Activated naive CD8-positive, alpha-beta T cell (primary cell): ENCODE measurements at regions not wholly inside any gene's neighbourhood (a gene's known extent, or its start where the extent isn't known, plus 50 kb on each side); places are given as distances from the start of the nearest gene placed in this dataset.
"Not testable (repeated sequence)": the region's sequence is repeated elsewhere in the genome, so short reads cannot be mapped to it uniquely, and the experiment has no call there.

Experiments used
- H3K27ac Mint-ChIP-seq: one replicate; pipeline ENCODE4 v1.8.0; 2021; ENCODE audit warnings: mixed read lengths
- H3K27me3 Mint-ChIP-seq: one replicate; pipeline ENCODE4 v1.8.0; 2021; ENCODE audit warnings: mixed read lengths
- H3K36me3 Mint-ChIP-seq: one replicate; pipeline ENCODE4 v1.8.0; 2021; ENCODE audit warnings: mixed read lengths
- H3K4me1 Mint-ChIP-seq: one replicate; pipeline ENCODE4 v1.8.0; 2021; ENCODE audit warnings: low read depth, mixed read lengths
- H3K4me3 Mint-ChIP-seq: one replicate; pipeline ENCODE4 v1.8.0; 2021; ENCODE audit warnings: mild to moderate bottlenecking, mixed read lengths
- H3K9me3 Mint-ChIP-seq: one replicate; pipeline ENCODE4 v1.8.0; 2021; ENCODE audit warnings: low read depth, mixed read lengths

DNA sequence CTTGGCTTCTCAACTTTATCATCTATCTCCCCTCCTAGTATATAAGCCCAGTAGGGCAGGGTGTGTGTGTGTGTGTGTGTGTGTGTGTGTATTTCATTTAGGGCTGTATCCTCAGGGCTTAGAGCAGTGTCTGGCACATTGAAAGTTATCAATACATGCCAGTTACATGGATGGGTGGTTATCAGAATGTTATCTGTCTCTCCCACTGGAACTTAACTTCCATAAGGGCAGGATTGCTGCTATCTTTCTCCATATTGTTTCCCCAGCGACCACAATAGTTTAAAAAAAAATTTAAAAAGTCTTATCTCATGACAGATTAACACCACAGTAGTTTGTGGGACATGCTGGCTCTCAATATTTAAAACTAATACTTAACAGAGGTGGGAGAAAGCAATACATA lies 488.9 kb downstream of the PLCL1 start:
- no peaks in the 10 kb centered on the region for H3K36me3 Mint-ChIP-seq
- peaks cover 5% of the 10 kb centered on the region for H3K27me3 Mint-ChIP-seq
- no peaks in the 10 kb centered on the region for H3K9me3 Mint-ChIP-seq
- no peak overlapping the region for H3K4me3 Mint-ChIP-seq
- peaks cover 3% of the 10 kb centered on the region for H3K4me1 Mint-ChIP-seq
- H3K27ac Mint-ChIP-seq: no peak overlapping the region

DNA sequence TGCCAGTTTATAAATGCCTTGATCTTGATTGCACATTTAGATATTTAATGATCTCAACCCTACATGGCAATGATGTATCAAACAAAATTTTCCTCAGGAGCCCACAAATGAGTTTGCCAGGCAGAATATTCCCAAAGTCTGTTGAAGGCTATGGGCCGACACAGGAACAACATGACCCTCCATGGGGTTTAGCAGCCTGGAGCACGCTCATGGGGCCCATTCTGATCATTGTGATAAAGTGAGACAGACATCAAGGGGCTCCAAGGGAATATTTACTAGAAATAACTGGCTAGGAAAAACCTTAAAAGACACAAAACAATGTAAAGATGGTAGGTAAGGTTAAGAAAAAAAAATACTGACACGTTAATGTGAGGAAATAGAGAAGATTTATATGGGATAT lies 485.4 kb downstream of the PLCL1 start:
- H3K27ac Mint-ChIP-seq: no peak overlapping the region
- H3K27me3 Mint-ChIP-seq: peaks cover 3% of the 10 kb centered on the region
- H3K36me3 Mint-ChIP-seq: no peaks in the 10 kb centered on the region
- H3K4me3 Mint-ChIP-seq: no peak overlapping the region
- no peaks in the 10 kb centered on the region for H3K9me3 Mint-ChIP-seq
- no peaks in the 10 kb centered on the region for H3K4me1 Mint-ChIP-seq

DNA sequence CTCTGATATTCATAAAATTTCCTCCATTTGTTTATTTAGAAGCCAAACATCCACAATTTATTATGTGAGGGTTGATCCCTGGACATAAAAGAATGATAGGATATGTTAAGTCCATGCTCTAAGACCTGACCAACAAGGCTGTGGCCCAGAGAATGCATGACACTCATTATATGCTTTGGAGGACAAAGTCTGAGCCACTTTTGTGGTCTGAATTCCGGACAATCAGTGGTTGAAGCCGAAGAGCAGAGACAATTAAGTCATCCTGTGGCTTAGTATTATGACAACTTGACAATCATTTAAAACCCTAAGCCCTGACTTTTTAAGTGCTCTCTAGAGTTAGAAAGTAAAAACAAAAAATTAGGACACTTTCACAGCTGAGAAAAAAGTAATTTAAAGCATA lies 483.3 kb downstream of the PLCL1 start:
- Mint-ChIP-seq H3K9me3 (no peaks in the 10 kb centered on the region), H3K4me3 (no peak overlapping the region), H3K27me3 (peaks cover 9% of the 10 kb centered on the region), H3K27ac (no peak overlapping the region), H3K4me1 (no peaks in the 10 kb centered on the region), H3K36me3 (no peaks in the 10 kb centered on the region)

DNA sequence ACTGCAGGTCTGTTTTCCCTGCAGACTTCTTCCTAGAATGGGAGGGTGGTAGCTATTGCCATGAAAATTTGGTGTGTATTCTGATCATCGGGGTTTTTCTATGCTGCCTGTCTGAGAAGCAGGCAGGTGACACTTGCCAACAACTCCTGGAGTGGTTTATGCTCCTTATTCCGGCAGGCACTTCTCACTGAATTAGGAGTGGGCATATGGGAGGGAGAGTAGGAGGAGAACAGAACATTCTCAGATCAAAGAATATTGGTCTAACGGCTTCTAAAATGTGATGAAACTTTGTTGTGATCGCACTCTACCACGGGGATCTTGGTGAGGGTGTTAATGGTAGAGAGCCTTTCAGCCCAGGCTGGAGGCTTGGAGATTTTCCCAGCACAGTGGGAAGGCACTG lies 480.8 kb downstream of the PLCL1 start:
- Mint-ChIP-seq H3K9me3 (no peaks in the 10 kb centered on the region), H3K36me3 (no peaks in the 10 kb centered on the region), H3K4me1 (no peaks in the 10 kb centered on the region), H3K27ac (no peak overlapping the region), H3K4me3 (no peak overlapping the region), H3K27me3 (peaks cover 19% of the 10 kb centered on the region)

DNA sequence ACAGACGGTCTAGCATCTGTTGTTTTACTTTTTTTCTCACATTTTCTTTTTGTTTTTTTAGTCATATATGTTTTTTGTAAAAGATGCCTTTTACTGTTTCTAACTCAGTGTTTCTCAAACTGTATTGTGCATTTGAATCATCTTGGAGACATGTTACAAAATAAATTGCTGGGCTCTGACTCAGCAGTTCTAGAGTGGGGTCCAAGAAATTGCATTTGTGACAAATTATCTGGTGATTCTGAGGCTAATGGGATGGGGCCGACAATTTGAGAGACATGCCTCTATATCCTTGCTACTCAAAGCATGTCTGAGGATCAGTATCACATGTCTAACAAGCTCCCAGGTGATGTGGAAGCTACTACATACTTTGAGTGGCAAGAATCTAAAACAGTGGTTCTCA lies 478.8 kb downstream of the PLCL1 start:
- Mint-ChIP-seq H3K27me3 (peaks cover 16% of the 10 kb centered on the region), H3K27ac (no peak overlapping the region), H3K36me3 (no peaks in the 10 kb centered on the region), H3K4me3 (no peak overlapping the region), H3K4me1 (no peaks in the 10 kb centered on the region), H3K9me3 (no peaks in the 10 kb centered on the region)

DNA sequence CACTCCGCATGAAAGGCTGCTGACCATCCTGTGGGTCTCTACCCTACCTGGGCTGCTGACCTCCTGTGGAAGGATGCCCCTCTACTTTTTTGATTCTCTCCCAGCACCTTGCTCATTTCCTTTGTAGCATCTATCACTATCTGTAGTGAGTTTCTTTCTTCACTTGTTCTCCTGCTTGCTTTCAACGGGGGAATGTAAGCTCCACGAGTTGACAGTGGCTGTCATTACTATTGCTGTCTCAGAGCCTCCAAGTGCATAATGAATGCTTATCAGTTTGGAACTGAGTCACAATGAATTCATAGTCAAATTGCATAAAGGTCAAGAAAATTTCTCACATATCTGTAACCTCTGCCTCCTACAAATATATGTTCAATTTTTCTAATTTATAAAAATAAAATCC lies 477.7 kb downstream of the PLCL1 start:
- no peak overlapping the region for H3K4me3 Mint-ChIP-seq
- no peak overlapping the region for H3K27ac Mint-ChIP-seq
- H3K27me3 Mint-ChIP-seq: peaks cover 16% of the 10 kb centered on the region
- no peaks in the 10 kb centered on the region for H3K4me1 Mint-ChIP-seq
- H3K9me3 Mint-ChIP-seq: no peaks in the 10 kb centered on the region
- H3K36me3 Mint-ChIP-seq: no peaks in the 10 kb centered on the region

DNA sequence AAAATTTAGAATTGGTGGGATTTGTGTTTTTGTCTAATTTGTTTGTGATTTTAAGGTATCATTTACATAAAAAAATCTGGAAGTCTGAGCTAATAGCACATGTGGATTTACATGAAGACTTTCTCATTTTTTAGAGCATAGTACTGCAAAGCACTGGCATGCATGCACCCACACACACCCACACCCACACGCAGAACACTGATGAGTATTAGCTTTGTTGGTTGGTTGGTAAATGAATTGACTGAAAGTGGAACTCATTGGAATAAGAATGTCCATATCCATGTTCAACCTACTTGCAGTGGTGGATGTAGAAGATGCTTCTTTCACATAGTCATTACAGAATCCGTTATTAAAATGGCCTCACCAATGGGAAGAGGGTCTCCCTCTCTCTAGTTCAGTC lies 475.8 kb downstream of the PLCL1 start:
- Mint-ChIP-seq H3K27ac (no peak overlapping the region), H3K36me3 (no peaks in the 10 kb centered on the region), H3K9me3 (no peaks in the 10 kb centered on the region), H3K27me3 (peaks cover 16% of the 10 kb centered on the region), H3K4me1 (no peaks in the 10 kb centered on the region), H3K4me3 (no peak overlapping the region)

DNA sequence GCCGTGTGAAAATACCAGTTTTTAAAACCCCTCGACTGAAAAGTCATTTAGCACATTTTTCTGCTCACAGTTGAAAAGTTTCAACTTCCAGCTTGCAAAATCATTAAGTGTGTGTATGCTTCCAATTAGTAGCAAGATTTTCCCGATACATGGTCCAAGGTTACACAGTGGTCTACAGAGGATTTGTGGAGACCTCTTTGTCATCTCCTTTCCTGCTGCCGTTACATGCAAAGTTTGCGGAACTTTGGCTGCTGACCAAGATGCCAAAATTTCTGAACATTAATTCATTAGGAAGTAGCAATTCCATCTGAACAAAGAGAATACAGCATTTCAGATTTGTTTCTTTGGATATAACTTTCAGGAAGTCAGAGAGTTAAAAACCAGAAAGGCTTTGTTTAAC lies 474.6 kb downstream of the PLCL1 start:
- Mint-ChIP-seq H3K4me1 (no peaks in the 10 kb centered on the region), H3K27ac (no peak overlapping the region), H3K27me3 (peaks cover 16% of the 10 kb centered on the region), H3K36me3 (no peaks in the 10 kb centered on the region), H3K9me3 (no peaks in the 10 kb centered on the region), H3K4me3 (no peak overlapping the region)

DNA sequence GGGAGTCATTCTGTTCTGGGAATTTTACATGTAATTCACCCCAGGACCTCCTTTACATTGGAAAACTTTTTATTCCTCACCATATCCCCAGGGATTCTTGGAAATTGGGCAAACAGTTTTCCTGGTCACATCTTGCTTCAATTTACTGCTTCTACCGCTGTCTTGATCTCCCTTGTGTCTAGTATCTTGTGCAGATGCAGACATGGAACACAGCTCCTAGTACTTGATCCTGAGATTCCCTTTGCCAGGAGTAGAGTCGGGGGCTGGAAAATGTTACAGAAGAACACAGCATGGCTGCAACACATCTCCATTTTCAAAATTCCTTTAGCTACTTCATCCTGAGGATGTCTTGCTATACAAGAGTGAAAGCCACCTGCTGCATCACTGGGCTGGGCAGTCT lies 472.8 kb downstream of the PLCL1 start:
- Mint-ChIP-seq H3K36me3 (no peaks in the 10 kb centered on the region), H3K27me3 (peaks cover 10% of the 10 kb centered on the region), H3K4me3 (no peak overlapping the region), H3K4me1 (no peaks in the 10 kb centered on the region), H3K9me3 (no peaks in the 10 kb centered on the region), H3K27ac (no peak overlapping the region)

DNA sequence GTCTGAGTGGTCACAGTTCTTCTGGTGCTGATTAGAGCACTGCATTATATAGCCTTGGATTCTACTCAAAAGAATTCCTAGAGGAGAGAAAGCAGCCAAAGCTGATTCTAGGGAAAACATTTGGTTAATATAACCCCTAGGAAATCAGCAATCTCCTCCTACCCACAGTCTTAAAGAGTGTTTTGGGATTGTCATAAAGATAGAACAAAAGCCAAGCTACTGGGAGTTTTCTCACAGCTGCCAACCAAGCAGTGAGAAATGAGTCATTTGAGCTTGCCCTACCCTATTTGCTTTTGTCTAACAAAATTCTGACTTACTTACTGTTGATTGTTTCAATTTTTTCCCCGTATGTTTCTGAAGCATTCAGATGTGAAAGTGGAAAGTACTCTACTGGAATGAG lies 469.3 kb downstream of the PLCL1 start:
- no peak overlapping the region for H3K27ac Mint-ChIP-seq
- no peaks in the 10 kb centered on the region for H3K4me1 Mint-ChIP-seq

DNA sequence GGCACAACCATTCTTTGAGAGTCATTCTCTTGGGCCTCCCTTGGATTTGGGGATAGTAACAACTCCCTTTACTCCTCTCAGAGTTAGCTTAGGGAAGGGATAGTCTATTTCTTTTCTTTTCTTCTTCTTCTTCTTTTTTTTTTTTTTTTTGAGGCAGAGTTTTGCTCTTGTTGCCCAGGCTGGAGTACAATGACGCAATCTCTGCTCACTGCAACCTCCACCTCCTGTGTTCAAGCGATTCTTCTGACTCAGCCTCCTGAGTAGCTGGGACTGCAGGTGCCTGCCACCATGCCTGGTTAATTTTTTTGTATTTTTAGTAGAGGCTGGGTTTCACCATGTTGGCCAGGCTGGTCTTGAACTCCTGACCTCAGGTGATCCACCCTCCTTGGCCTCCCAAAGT lies 465.8 kb downstream of the PLCL1 start:
- H3K27me3 Mint-ChIP-seq: peaks cover 12% of the 10 kb centered on the region
- H3K4me3 Mint-ChIP-seq, H3K36me3 Mint-ChIP-seq, H3K4me1 Mint-ChIP-seq, H3K27ac Mint-ChIP-seq, H3K9me3 Mint-ChIP-seq: not testable (repeated sequence)

More for the DNA sequence above, 469.3 kb downstream of the PLCL1 start:
- H3K4me3 Mint-ChIP-seq: no peak overlapping the region
- H3K36me3 Mint-ChIP-seq: no peaks in the 10 kb centered on the region
- peaks cover 11% of the 10 kb centered on the region for H3K27me3 Mint-ChIP-seq
- no peaks in the 10 kb centered on the region for H3K9me3 Mint-ChIP-seq

DNA sequence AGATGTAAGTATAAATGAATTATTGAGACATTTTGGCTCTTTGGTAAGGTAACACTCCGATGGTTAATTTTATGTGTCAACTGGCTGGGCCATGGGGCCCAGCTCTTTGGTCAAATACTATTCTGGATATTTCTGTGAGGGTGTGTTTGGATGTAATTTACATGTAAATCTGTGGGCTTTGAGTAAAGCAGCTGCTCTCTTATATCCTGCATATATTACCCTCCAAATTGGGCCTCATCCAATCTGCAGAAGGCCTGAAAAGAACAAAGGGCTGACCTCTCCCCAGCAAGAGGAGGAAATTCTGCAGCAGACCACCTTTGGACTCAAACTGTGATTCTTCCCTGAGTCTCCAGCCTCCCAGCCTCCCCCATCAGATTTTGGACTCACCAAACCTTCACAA lies 464.1 kb downstream of the PLCL1 start:
- Mint-ChIP-seq H3K4me1 (no peaks in the 10 kb centered on the region), H3K4me3 (no peak overlapping the region), H3K27me3 (peaks cover 12% of the 10 kb centered on the region), H3K27ac (no peak overlapping the region), H3K36me3 (no peaks in the 10 kb centered on the region), H3K9me3 (no peaks in the 10 kb centered on the region)

DNA sequence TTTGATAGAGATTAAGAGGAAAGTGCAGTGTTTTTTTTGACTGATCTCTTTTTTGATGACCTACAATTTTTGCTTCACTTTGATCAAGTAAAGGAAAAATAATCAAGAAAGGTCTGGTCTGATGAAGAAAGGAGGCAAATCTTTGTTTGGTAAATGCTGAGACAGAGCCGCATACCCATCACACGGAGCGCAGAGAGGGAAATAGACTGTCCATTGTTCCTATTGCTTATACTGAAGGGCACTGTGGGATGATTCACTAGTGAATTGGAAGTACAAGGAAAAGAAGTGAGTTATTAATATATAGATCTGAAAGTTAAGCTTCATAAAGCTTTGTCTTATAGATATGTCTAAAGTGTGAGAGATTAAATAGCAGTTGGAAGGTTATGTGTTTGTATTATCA lies 455.1 kb downstream of the PLCL1 start:
- no peak overlapping the region for H3K4me3 Mint-ChIP-seq
- no peak overlapping the region for H3K27ac Mint-ChIP-seq
- H3K4me1 Mint-ChIP-seq: no peaks in the 10 kb centered on the region
- H3K36me3 Mint-ChIP-seq: no peaks in the 10 kb centered on the region
- H3K27me3 Mint-ChIP-seq: peaks cover 10% of the 10 kb centered on the region
- no peaks in the 10 kb centered on the region for H3K9me3 Mint-ChIP-seq

DNA sequence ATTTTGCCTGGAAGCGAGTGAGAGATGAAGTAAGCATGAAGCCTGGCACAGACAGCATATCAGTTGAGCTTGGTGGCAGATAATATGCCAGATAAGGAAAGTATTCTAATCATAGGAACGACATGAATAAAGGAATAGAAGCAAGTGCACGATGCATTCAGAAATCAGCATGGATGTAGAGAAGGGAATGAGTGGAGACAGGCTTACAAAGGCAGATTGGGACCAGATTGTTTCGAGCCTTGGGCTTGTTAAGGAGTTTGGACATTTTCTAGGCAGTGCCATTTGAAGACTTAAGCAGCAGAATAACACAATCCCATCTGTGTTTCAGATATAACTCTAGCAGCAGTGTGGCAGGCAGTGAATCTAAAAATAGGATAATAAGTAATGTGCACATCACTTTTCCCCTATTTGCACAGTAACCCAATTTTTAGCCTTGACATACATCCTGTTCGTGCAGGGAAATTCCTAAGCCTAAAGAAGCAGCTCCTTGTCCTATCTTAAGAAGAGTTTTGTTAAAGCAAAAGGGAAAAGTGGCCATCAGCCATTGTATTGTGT lies 450.2 kb downstream of the PLCL1 start:
- no peaks in the 10 kb centered on the region for H3K9me3 Mint-ChIP-seq
- no peaks in the 10 kb centered on the region for H3K4me1 Mint-ChIP-seq
- no peaks in the 10 kb centered on the region for H3K36me3 Mint-ChIP-seq
- H3K4me3 Mint-ChIP-seq: no peak overlapping the region
- peaks cover 6% of the 10 kb centered on the region for H3K27me3 Mint-ChIP-seq
- H3K27ac Mint-ChIP-seq: no peak overlapping the region

DNA sequence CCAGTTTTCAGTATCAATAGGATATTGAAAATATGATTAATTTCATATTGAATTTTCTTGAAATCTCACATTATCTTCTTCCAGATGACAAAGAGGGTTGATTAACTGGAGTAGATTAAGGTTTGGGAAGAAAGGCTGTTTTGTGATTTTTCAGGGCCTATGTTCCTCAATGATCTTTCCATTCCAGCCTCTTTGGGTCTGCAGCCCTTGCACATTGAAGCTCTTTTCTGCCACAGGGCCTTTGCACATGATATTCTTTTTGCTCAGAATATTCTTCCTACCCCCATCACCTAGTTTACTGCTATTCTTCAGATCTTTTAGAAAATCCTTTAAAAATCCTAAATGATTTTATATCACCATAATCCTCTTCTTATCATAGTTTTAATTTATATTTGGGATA lies 449.6 kb downstream of the PLCL1 start:
- Mint-ChIP-seq H3K27me3 (peaks cover 5% of the 10 kb centered on the region), H3K9me3 (no peaks in the 10 kb centered on the region), H3K4me3 (no peak overlapping the region)

DNA sequence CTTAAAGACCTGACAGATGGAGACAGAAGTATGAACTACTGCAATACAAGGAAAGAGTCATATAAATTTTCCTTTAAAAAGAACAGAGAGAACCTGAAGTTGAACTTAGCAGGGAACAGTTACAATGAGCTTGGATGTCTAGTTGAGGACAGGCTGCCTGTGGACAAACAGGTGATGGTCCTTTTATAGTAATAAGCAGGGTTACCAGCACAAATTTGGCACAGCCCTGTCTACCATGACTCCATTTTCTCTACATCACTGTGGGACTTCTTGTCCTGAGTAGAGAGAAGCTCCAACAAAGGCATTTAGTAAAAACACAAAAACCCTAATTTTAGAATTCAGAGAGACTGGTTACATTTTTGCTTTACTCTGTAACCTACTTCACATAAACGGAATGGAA lies 448.1 kb downstream of the PLCL1 start:
- Mint-ChIP-seq H3K36me3 (no peaks in the 10 kb centered on the region), H3K4me1 (no peaks in the 10 kb centered on the region), H3K27ac (no peak overlapping the region), H3K4me3 (no peak overlapping the region), H3K27me3 (peaks cover 6% of the 10 kb centered on the region), H3K9me3 (no peaks in the 10 kb centered on the region)

More for the DNA sequence above, 449.6 kb downstream of the PLCL1 start:
- Mint-ChIP-seq H3K27ac (no peak overlapping the region), H3K36me3 (no peaks in the 10 kb centered on the region), H3K4me1 (no peaks in the 10 kb centered on the region)
